ENCODE measurements at regions not wholly inside any gene's neighbourhood (a gene's known extent, or its start where the extent isn't known, plus 50 kb on each side); places are given as distances from the start of the nearest gene placed in this dataset.

DNA sequence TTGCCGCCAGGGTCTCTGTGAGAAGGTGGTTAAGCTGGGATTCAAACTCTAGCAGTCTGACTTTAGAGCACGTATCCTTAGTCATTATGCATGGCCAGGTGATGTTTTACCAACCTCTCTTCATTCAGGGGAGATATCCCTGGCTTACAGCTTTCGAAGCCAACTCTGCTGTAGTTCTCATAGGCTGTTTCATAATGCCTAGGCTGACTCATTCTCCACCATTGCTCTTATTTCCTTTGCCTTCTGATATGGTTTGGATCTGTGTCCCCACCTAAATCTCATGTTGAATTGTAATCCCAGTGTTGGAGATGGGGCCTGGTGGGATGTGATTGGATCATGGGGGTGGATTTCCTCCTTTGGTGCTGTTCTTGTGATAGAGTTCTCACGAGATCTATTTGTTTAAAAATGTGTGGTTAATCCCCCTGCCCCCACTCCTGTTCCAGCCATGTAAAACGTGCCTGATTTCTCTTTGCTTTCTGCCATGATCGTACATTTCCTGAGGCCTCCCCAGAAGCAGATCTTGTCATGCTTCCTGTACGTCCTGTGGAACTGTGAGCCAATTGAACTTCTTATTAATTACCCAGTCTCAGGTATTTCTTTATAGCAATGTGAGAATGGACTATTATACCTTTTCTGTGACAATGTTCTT is 94.6 kb upstream of the MAN1A1 start:
- H3K27me3 ChIP-seq (ENCODE audit: insufficient read depth), result no peaks in the 10 kb centered on the region
- no peaks in the 10 kb centered on the region for H3K36me3 ChIP-seq (replicated peaks in 1 of 2; ENCODE audit: control insufficient read depth in 1 of 2, insufficient read depth in 2 of 2, low read length in 1 of 2)
- H3K9me2 ChIP-seq, result no peaks in the 10 kb centered on the region
- no peaks in the 10 kb centered on the region for H4K20me1 ChIP-seq (ENCODE audit: insufficient read depth)
- H3F3A ChIP-seq (replicated peaks; ENCODE audit: insufficient read depth), result peaks cover 4% of the 10 kb centered on the region
- H3K4me3 ChIP-seq (ENCODE audit: low read depth in 2 of 2, low read length in 1 of 2), result no peak overlapping the region
- ChIA-PET CTCF (no interaction called here), POLR2A (no interaction called here)
- no peak overlapping the region for H3K4me2 ChIP-seq
- H3K27ac ChIP-seq (ENCODE audit: low read depth in 2 of 2, low read length in 1 of 2), result no peak overlapping the region
- no peak overlapping the region for H2AFZ ChIP-seq (ENCODE audit: low read depth)
- H3K4me1 ChIP-seq (ENCODE audit: control insufficient read depth in 1 of 2, insufficient read depth in 2 of 2, low read depth in 1 of 2, low read length in 1 of 2), result peaks cover 0 to 18% of the 10 kb centered on the region in 2 experiments; a peak in 2 of 4 replicates
- H3K79me2 ChIP-seq (ENCODE audit: insufficient read depth), result no peaks in the 10 kb centered on the region
- H3K9ac ChIP-seq, result no peak overlapping the region
- no peak for DNase-seq
- no peaks in the 10 kb centered on the region for H3K9me3 ChIP-seq
- TF ChIP-seq GATA2 (CRISPR knock-in tag; IDR thresholded peaks at IDR 0.05) (no peak), TCF12 (IDR thresholded peaks at IDR 0.05) (no peak), RFX5 (IDR thresholded peaks at IDR 0.05; ENCODE audit: low read length) (no peak), GABPA (IDR thresholded peaks at IDR 0.05; ENCODE audit: low read depth) (no peak), TAF1 (IDR thresholded peaks at IDR 0.05; ENCODE audit: borderline replicate concordance, low read depth, low read length) (no peak), FOXJ3 (CRISPR knock-in tag; IDR thresholded peaks at IDR 0.05) (no peak), MXI1 (IDR thresholded peaks at IDR 0.05; ENCODE audit: low read depth, low read length) (no peak), CHD2 (IDR thresholded peaks at IDR 0.05; ENCODE audit: low read length, partially characterized antibody) (no peak), FOSL2 (IDR thresholded peaks at IDR 0.05; ENCODE audit: borderline replicate concordance, low read depth) (no peak)
- TF ChIP-seq, protein P1, sequence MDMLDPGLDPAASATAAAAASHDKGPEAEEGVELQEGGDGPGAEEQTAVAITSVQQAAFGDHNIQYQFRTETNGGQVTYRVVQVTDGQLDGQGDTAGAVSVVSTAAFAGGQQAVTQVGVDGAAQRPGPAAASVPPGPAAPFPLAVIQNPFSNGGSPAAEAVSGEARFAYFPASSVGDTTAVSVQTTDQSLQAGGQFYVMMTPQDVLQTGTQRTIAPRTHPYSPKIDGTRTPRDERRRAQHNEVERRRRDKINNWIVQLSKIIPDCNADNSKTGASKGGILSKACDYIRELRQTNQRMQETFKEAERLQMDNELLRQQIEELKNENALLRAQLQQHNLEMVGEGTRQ (IDR thresholded peaks at IDR 0.05; ENCODE audit: borderline replicate concordance, low read depth, low read length), result no peak
- TF ChIP-seq, protein P2, sequence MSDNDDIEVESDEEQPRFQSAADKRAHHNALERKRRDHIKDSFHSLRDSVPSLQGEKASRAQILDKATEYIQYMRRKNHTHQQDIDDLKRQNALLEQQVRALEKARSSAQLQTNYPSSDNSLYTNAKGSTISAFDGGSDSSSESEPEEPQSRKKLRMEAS (IDR thresholded peaks at IDR 0.05; ENCODE audit: low read depth), result no peak
- TF ChIP-seq, protein P3, sequence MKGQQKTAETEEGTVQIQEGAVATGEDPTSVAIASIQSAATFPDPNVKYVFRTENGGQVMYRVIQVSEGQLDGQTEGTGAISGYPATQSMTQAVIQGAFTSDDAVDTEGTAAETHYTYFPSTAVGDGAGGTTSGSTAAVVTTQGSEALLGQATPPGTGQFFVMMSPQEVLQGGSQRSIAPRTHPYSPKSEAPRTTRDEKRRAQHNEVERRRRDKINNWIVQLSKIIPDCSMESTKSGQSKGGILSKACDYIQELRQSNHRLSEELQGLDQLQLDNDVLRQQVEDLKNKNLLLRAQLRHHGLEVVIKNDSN (IDR thresholded peaks at IDR 0.05; ENCODE audit: borderline replicate concordance, low read depth), result no peak
- 76% methylated on average over 7 of the region's 7 CpGs for WGBS (ENCODE audit: low lambda C conversion rate)

DNA sequence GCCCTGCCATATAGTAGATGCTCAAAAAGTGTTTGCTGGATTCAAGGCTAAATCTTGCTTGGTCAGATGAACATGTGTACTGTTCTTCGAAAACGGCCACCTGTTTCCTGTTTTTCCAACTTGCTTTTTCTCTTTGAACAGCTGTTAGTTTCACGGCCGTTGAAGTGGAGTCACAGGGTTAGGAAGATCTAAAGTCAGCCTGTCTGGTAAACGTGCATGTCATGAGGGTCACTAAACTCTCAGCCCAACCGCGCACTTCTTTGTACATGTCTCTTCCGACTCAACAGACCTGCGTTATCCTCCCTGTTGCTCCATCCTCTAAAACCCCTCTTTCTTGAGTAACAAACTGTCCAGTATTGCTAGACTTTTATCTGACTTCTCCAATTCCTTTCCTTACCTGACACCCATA is 93.2 kb upstream of the MAN1A1 start:
- H3K4me2 ChIP-seq, result no peak overlapping the region
- ChIA-PET POLR2A (no interaction called here), CTCF (interaction anchor here (0.6 kb wide), 1 partner anchor 24 kb away, joined by 3 read pairs; no protein-coding TSS in a partner anchor)
- no peak overlapping the region for H2AFZ ChIP-seq (ENCODE audit: low read depth)
- WGBS (ENCODE audit: low lambda C conversion rate), result 80% methylated on average over 9 of the region's 9 CpGs
- TF ChIP-seq, protein P1 (IDR thresholded peaks at IDR 0.05; ENCODE audit: borderline replicate concordance, low read depth, low read length), result no peak
- TF ChIP-seq ELF1 (IDR thresholded peaks at IDR 0.05) (no peak), RFX5 (IDR thresholded peaks at IDR 0.05; ENCODE audit: low read length) (no peak), NRF1 (IDR thresholded peaks at IDR 0.05; ENCODE audit: low read depth, low read length) (no peak), CHD2 (IDR thresholded peaks at IDR 0.05; ENCODE audit: low read length, partially characterized antibody) (no peak), TEAD4 (IDR thresholded peaks at IDR 0.05; ENCODE audit: borderline replicate concordance, insufficient read depth) (no peak), RXRA (IDR thresholded peaks at IDR 0.05; ENCODE audit: borderline replicate concordance, low read depth) (no peak), FOXJ3 (CRISPR knock-in tag; IDR thresholded peaks at IDR 0.05) (no peak), TCF12 (IDR thresholded peaks at IDR 0.05) (no peak), GABPA (IDR thresholded peaks at IDR 0.05; ENCODE audit: low read depth) (no peak), SMC3 (IDR thresholded peaks at IDR 0.05; ENCODE audit: low read depth, low read length) (no peak), GATA2 (CRISPR knock-in tag; IDR thresholded peaks at IDR 0.05) (no peak)
- TF ChIP-seq, protein P4, sequence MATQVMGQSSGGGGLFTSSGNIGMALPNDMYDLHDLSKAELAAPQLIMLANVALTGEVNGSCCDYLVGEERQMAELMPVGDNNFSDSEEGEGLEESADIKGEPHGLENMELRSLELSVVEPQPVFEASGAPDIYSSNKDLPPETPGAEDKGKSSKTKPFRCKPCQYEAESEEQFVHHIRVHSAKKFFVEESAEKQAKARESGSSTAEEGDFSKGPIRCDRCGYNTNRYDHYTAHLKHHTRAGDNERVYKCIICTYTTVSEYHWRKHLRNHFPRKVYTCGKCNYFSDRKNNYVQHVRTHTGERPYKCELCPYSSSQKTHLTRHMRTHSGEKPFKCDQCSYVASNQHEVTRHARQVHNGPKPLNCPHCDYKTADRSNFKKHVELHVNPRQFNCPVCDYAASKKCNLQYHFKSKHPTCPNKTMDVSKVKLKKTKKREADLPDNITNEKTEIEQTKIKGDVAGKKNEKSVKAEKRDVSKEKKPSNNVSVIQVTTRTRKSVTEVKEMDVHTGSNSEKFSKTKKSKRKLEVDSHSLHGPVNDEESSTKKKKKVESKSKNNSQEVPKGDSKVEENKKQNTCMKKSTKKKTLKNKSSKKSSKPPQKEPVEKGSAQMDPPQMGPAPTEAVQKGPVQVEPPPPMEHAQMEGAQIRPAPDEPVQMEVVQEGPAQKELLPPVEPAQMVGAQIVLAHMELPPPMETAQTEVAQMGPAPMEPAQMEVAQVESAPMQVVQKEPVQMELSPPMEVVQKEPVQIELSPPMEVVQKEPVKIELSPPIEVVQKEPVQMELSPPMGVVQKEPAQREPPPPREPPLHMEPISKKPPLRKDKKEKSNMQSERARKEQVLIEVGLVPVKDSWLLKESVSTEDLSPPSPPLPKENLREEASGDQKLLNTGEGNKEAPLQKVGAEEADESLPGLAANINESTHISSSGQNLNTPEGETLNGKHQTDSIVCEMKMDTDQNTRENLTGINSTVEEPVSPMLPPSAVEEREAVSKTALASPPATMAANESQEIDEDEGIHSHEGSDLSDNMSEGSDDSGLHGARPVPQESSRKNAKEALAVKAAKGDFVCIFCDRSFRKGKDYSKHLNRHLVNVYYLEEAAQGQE (IDR thresholded peaks at IDR 0.05; ENCODE audit: low read depth, low read length), result no peak
- DNase-seq, result no peak
- H3K4me3 ChIP-seq (ENCODE audit: low read depth in 2 of 2, low read length in 1 of 2), result no peak overlapping the region
- H3K79me2 ChIP-seq (ENCODE audit: insufficient read depth), result no peaks in the 10 kb centered on the region
- no peaks in the 10 kb centered on the region for H3K9me2 ChIP-seq
- H3K36me3 ChIP-seq (replicated peaks in 1 of 2; ENCODE audit: control insufficient read depth in 1 of 2, insufficient read depth in 2 of 2, low read length in 1 of 2), result no peaks in the 10 kb centered on the region
- peaks cover 0 to 18% of the 10 kb centered on the region in 2 experiments; a peak in 2 of 4 replicates for H3K4me1 ChIP-seq (ENCODE audit: control insufficient read depth in 1 of 2, insufficient read depth in 2 of 2, low read depth in 1 of 2, low read length in 1 of 2)
- no peaks in the 10 kb centered on the region for H3K9me3 ChIP-seq
- no peak overlapping the region for H3K9ac ChIP-seq
- peaks cover 4% of the 10 kb centered on the region for H3F3A ChIP-seq (replicated peaks; ENCODE audit: insufficient read depth)
- H3K27me3 ChIP-seq (ENCODE audit: insufficient read depth), result no peaks in the 10 kb centered on the region
- H3K27ac ChIP-seq (ENCODE audit: low read depth in 2 of 2, low read length in 1 of 2), result no peak overlapping the region
- no peaks in the 10 kb centered on the region for H4K20me1 ChIP-seq (ENCODE audit: insufficient read depth)
